ENCODE measurements at regions not wholly inside any gene's neighbourhood (a gene's known extent, or its start where the extent isn't known, plus 50 kb on each side); places are given as distances from the start of the nearest gene placed in this dataset.

DNA sequence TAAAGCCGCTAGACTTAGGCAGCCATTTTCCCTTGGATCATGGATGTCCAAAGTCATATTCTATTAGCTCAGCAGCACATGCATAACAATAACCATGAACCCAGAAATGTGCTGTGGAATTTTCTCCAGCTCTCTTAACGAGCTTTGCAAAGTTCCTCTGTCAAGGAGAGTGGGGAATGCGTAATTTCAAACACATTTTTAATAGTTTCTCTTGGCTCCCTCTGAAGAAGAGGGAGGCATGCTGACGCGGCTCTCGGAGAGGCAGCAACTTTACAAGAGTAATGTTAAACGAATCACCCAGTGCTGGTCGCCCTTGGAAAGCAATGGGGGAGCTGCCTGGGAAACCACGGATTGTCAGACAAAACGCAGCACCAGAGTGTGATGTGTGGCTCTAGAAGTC, 114.8 kb downstream of the RAB18 start:
- TF ChIP-seq, protein P1, sequence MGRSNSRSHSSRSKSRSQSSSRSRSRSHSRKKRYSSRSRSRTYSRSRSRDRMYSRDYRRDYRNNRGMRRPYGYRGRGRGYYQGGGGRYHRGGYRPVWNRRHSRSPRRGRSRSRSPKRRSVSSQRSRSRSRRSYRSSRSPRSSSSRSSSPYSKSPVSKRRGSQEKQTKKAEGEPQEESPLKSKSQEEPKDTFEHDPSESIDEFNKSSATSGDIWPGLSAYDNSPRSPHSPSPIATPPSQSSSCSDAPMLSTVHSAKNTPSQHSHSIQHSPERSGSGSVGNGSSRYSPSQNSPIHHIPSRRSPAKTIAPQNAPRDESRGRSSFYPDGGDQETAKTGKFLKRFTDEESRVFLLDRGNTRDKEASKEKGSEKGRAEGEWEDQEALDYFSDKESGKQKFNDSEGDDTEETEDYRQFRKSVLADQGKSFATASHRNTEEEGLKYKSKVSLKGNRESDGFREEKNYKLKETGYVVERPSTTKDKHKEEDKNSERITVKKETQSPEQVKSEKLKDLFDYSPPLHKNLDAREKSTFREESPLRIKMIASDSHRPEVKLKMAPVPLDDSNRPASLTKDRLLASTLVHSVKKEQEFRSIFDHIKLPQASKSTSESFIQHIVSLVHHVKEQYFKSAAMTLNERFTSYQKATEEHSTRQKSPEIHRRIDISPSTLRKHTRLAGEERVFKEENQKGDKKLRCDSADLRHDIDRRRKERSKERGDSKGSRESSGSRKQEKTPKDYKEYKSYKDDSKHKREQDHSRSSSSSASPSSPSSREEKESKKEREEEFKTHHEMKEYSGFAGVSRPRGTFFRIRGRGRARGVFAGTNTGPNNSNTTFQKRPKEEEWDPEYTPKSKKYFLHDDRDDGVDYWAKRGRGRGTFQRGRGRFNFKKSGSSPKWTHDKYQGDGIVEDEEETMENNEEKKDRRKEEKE (IDR thresholded peaks at IDR 0.05) = no peak
- TF ChIP-seq SMAD1 (IDR thresholded peaks at IDR 0.05; ENCODE audit: low read depth, partially characterized antibody) (no peak), POLR2A (IDR thresholded peaks at IDR 0.05; ENCODE audit: low read depth, low read length) (no peak), EP300 (IDR thresholded peaks at IDR 0.05; ENCODE audit: borderline replicate concordance in 1 of 2, control insufficient read depth in 1 of 2, low read depth in 2 of 2, low read length in 2 of 2) (no peak), EZH2 (IDR thresholded peaks at IDR 0.05; ENCODE audit: borderline replicate concordance, control insufficient read depth, low read depth, low read length) (no peak), DPF2 (IDR thresholded peaks at IDR 0.05) (no peak)
- TF ChIP-seq, protein P2, sequence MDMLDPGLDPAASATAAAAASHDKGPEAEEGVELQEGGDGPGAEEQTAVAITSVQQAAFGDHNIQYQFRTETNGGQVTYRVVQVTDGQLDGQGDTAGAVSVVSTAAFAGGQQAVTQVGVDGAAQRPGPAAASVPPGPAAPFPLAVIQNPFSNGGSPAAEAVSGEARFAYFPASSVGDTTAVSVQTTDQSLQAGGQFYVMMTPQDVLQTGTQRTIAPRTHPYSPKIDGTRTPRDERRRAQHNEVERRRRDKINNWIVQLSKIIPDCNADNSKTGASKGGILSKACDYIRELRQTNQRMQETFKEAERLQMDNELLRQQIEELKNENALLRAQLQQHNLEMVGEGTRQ (IDR thresholded peaks at IDR 0.05; ENCODE audit: borderline replicate concordance, low read depth, low read length) = no peak
- TF ChIP-seq, protein P3, sequence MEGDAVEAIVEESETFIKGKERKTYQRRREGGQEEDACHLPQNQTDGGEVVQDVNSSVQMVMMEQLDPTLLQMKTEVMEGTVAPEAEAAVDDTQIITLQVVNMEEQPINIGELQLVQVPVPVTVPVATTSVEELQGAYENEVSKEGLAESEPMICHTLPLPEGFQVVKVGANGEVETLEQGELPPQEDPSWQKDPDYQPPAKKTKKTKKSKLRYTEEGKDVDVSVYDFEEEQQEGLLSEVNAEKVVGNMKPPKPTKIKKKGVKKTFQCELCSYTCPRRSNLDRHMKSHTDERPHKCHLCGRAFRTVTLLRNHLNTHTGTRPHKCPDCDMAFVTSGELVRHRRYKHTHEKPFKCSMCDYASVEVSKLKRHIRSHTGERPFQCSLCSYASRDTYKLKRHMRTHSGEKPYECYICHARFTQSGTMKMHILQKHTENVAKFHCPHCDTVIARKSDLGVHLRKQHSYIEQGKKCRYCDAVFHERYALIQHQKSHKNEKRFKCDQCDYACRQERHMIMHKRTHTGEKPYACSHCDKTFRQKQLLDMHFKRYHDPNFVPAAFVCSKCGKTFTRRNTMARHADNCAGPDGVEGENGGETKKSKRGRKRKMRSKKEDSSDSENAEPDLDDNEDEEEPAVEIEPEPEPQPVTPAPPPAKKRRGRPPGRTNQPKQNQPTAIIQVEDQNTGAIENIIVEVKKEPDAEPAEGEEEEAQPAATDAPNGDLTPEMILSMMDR (IDR thresholded peaks at IDR 0.05 in 2 of 3, conservative IDR thresholded peaks at IDR 0.05 in 1 of 3; ENCODE audit: control insufficient read depth in 2 of 3, extremely low read depth in 1 of 3, insufficient read depth in 1 of 3, low read depth in 3 of 3, low read length in 3 of 3) = no peak
